ENCODE measurements at regions not wholly inside any gene's neighbourhood (a gene's known extent, or its start where the extent isn't known, plus 50 kb on each side); places are given as distances from the start of the nearest gene placed in this dataset.

- no peak overlapping the region for H3K4me3 ChIP-seq
- H3K27me3 ChIP-seq: no peaks in the 10 kb centered on the region
- H3K36me3 ChIP-seq: no peaks in the 10 kb centered on the region
- TF ChIP-seq POLR2A (IDR thresholded peaks at IDR 0.05): no peak
- no peak for TF ChIP-seq CTCF (IDR thresholded peaks at IDR 0.05)
- H3K4me1 ChIP-seq: no peaks in the 10 kb centered on the region
- WGBS (ENCODE audit: insufficient coverage, low coverage, low lambda C conversion rate, missing lambda C conversion rate): 44% methylated on average over 7 of the region's 8 CpGs
- DNase-seq (no peak), ATAC-seq (no peak)
- H3K9me3 ChIP-seq: no peaks in the 10 kb centered on the region
- intact Hi-C loops (cut with DNase I): no loop called here
- H3K27ac ChIP-seq: no peak overlapping the region
Observed at GRCh38 chr12:60172266-60173211, 576.7 kb downstream of the SLC16A7 start.

- H3K27me3 ChIP-seq: no peaks in the 10 kb centered on the region
- no peaks in the 10 kb centered on the region for H3K9me3 ChIP-seq
- no peak for ATAC-seq
- H3K4me1 ChIP-seq: no peaks in the 10 kb centered on the region
- no peak for TF ChIP-seq CTCF (IDR thresholded peaks at IDR 0.05)
- no peak for TF ChIP-seq POLR2A (IDR thresholded peaks at IDR 0.05)
- H3K4me3 ChIP-seq: no peak overlapping the region
- 60% methylated on average over 9 of the region's 9 CpGs for WGBS (ENCODE audit: insufficient coverage, low coverage, low lambda C conversion rate, missing lambda C conversion rate)
- no peaks in the 10 kb centered on the region for H3K36me3 ChIP-seq
- DNase-seq: no peak
- H3K27ac ChIP-seq: no peak overlapping the region
- intact Hi-C loops (cut with DNase I): no loop called here
Observed at GRCh38 chr12:60173224-60174170, 577.7 kb downstream of the SLC16A7 start.

- no peak for ATAC-seq
- Histone ChIP-seq H3K4me1 (no peaks in the 10 kb centered on the region), H3K27me3 (no peaks in the 10 kb centered on the region), H3K9me3 (no peaks in the 10 kb centered on the region), H3K27ac (no peak overlapping the region), H3K4me3 (no peak overlapping the region), H3K36me3 (no peaks in the 10 kb centered on the region)
- no peak for TF ChIP-seq POLR2A (IDR thresholded peaks at IDR 0.05)
- TF ChIP-seq CTCF (IDR thresholded peaks at IDR 0.05): no peak
- intact Hi-C loops (cut with DNase I): no loop called here
- no peak for DNase-seq
Observed at GRCh38 chr12:60174476-60174875, 578.6 kb downstream of the SLC16A7 start.

GRCh38 chr12:60174941-60175340 is 579.1 kb downstream of the SLC16A7 start:
- intact Hi-C loops (cut with DNase I): no loop called here
- WGBS (ENCODE audit: insufficient coverage, low coverage, low lambda C conversion rate, missing lambda C conversion rate): 3% methylated on average over 1 of the region's 1 CpG
- Histone ChIP-seq H3K36me3 (no peaks in the 10 kb centered on the region), H3K9me3 (no peaks in the 10 kb centered on the region), H3K27ac (no peak overlapping the region), H3K27me3 (no peaks in the 10 kb centered on the region), H3K4me3 (no peak overlapping the region), H3K4me1 (no peaks in the 10 kb centered on the region)
- DNase-seq: no peak
- no peak for ATAC-seq
- TF ChIP-seq POLR2A (IDR thresholded peaks at IDR 0.05): no peak
- no peak for TF ChIP-seq CTCF (IDR thresholded peaks at IDR 0.05)

Data from right lobe of liver (tissue), 6 donors.